IMR-90 (cell line): ENCODE measurements at regions not wholly inside any gene's neighbourhood (a gene's known extent, or its start where the extent isn't known, plus 50 kb on each side); places are given as distances from the start of the nearest gene placed in this dataset.

Experiments used
- ATAC-seq: fragments of 200-7000 bp; cut with Tn5 transposase; 2 replicates; pipeline ENCODE4 v1.9.1; 2020; ENCODE audit warnings: low read depth, mild to moderate bottlenecking, moderate library complexity
- BruUV-seq: library from RNA; stranded (reverse); fragments of 400-500 nt; replicated peaks from 2 replicates; lab custom pipeline; 2021; lab: Mats Ljungman, UMichigan
- CTCF ChIA-PET: fragments of 300-600 bp; formaldehyde crosslinking; extraction: SDS; loops from one replicate; lab custom pipeline; 2021; ENCODE audit warnings: antibody characterized with exemption; lab: Yijun Ruan, JAX
- POLR2A ChIA-PET: fragments of 300-600 bp; sonication (Branson Sonifier 250); formaldehyde crosslinking; loops from one replicate; lab custom pipeline; 2022; ENCODE audit warnings: antibody characterized with exemption; ENCODE audit not compliant: unreplicated experiment; lab: Charles Lee
- DNase-seq: peaks from one replicate; pipeline ENCODE4 v3.0.0; 2013
- H2AFZ ChIP-seq: replicated peaks from 2 replicates; pipeline ENCODE3; 2013; ENCODE audit warnings: low read length, mild to moderate bottlenecking; ENCODE audit not compliant: poor library complexity
- H2AK5ac ChIP-seq: 2 replicates; pipeline ENCODE4 v1.6.1; 2013; ENCODE audit warnings: low read depth, low read length, inconsistent platforms
- H2AK9ac ChIP-seq: replicated peaks from 2 replicates; pipeline ENCODE3; 2013; ENCODE audit warnings: mild to moderate bottlenecking, low read depth, low read length, moderate library complexity; ENCODE audit not compliant: poor library complexity
- H2BK120ac ChIP-seq: 2 replicates; pipeline ENCODE4 v1.6.1; 2013; ENCODE audit warnings: low read depth, low read length, inconsistent platforms
- H2BK15ac ChIP-seq: 3 replicates; pipeline ENCODE4 v1.6.1; 2013; ENCODE audit warnings: low read depth, low read length, inconsistent platforms
- H2BK20ac ChIP-seq: 2 replicates; pipeline ENCODE4 v1.6.1; 2013; ENCODE audit warnings: low read depth, mild to moderate bottlenecking, inconsistent platforms, low read length, moderate library complexity
- H2BK5ac ChIP-seq: 2 replicates; pipeline ENCODE4 v1.6.1; 2013; ENCODE audit warnings: mild to moderate bottlenecking, low read depth, low read length, inconsistent platforms; ENCODE audit not compliant: poor library complexity, severe bottlenecking
- H3K14ac ChIP-seq: replicated peaks from 2 replicates; pipeline ENCODE4 v1.6.1; 2013; ENCODE audit warnings: low read depth, low read length, inconsistent platforms
- H3K18ac ChIP-seq: 2 replicates; pipeline ENCODE4 v1.6.1; 2013; ENCODE audit warnings: low read depth, low read length, control low read depth
- H3K23ac ChIP-seq: 2 replicates; pipeline ENCODE4 v1.6.1; 2013; ENCODE audit warnings: low read depth, low read length, inconsistent platforms
- H3K27ac ChIP-seq: 2 replicates; pipeline ENCODE4 v1.5.1; 2013; ENCODE audit warnings: mild to moderate bottlenecking, control low read depth, low read length; ENCODE audit not compliant: insufficient read depth
- H3K27me3 ChIP-seq: 2 replicates; pipeline ENCODE4 v1.6.1; 2013; ENCODE audit warnings: low read length; ENCODE audit not compliant: control insufficient read depth, insufficient read depth
- H3K36me3 ChIP-seq: 2 replicates; pipeline ENCODE4 v1.6.1; 2013; ENCODE audit warnings: low read length, mixed read lengths; ENCODE audit not compliant: control insufficient read depth, insufficient read depth
- H3K4ac ChIP-seq: 2 replicates; pipeline ENCODE4 v1.6.1; 2013; ENCODE audit warnings: low read depth, low read length, inconsistent platforms
- H3K4me1 ChIP-seq: 2 replicates; pipeline ENCODE4 v1.6.1; 2013; ENCODE audit warnings: low read length, mixed read lengths; ENCODE audit not compliant: control insufficient read depth, insufficient read depth
- H3K4me2 ChIP-seq: 2 replicates; pipeline ENCODE4 v1.6.1; 2013; ENCODE audit warnings: low read depth, mild to moderate bottlenecking, control low read depth, low read length, moderate library complexity
- H3K4me3 ChIP-seq: 2 replicates; pipeline ENCODE4 v1.5.1; 2013; ENCODE audit warnings: low read depth, mild to moderate bottlenecking, control low read depth, low read length, moderate library complexity; ENCODE audit not compliant: insufficient read depth
- H3K56ac ChIP-seq: 2 replicates; pipeline ENCODE4 v1.6.1; 2013; ENCODE audit warnings: low read length, inconsistent platforms; ENCODE audit not compliant: insufficient read depth; ENCODE audit errors: extremely low read depth
- H3K79me1 ChIP-seq, 2 experiments: 2 replicates each; pipeline ENCODE4 v1.6.1; 2013; ENCODE audit warnings: low read length in 2 of 2, inconsistent platforms in 1 of 2, low read depth in 1 of 2
- H3K9ac ChIP-seq: 2 replicates; pipeline ENCODE4 v1.6.1; 2013; ENCODE audit warnings: low read depth, low read length, control low read depth
- H3K9me1 ChIP-seq: 2 replicates; pipeline ENCODE4 v1.6.1; 2013; ENCODE audit warnings: low read length, inconsistent platforms; ENCODE audit not compliant: insufficient read depth
- H3K9me3 ChIP-seq: 2 replicates; pipeline ENCODE4 v1.6.1; 2013; ENCODE audit warnings: low read length; ENCODE audit not compliant: control insufficient read depth, insufficient read depth
- H4K20me1 ChIP-seq: 2 replicates; pipeline ENCODE4 v1.6.1; 2013; ENCODE audit warnings: low read length, inconsistent platforms; ENCODE audit not compliant: insufficient read depth
- H4K5ac ChIP-seq: 2 replicates; pipeline ENCODE4 v1.6.1; 2013; ENCODE audit warnings: mild to moderate bottlenecking, low read depth, low read length, control low read depth
- H4K8ac ChIP-seq, 2 experiments: 2 replicates each; pipeline ENCODE4 v1.6.1; 2013; ENCODE audit warnings: low read depth in 2 of 2, low read length in 2 of 2, control low read depth in 1 of 2, inconsistent platforms in 1 of 2
- H4K91ac ChIP-seq: 2 replicates; pipeline ENCODE4 v1.6.1; 2013; ENCODE audit warnings: low read depth, low read length, inconsistent platforms; ENCODE audit not compliant: insufficient read depth
- BHLHE40 ChIP-seq: fragments of 150-350 bp; IDR thresholded peaks from 2 replicates; pipeline ENCODE4 v1.6.1; 2016; ENCODE audit warnings: mild to moderate bottlenecking, low read depth, low read length
- CEBPB ChIP-seq: IDR thresholded peaks from 2 replicates; pipeline ENCODE4 v1.6.1; 2012; ENCODE audit warnings: low read depth, low read length, improper control_type of control experiment
- ELK1 ChIP-seq: fragments of 150-350 bp; IDR thresholded peaks from 2 replicates; pipeline ENCODE4 v1.6.1; 2016; ENCODE audit warnings: low read depth, mild to moderate bottlenecking, low read length, moderate library complexity, borderline replicate concordance
- FOS ChIP-seq: fragments of 150-350 bp; IDR thresholded peaks from 2 replicates; pipeline ENCODE4 v1.6.1; 2016; ENCODE audit warnings: low read depth, low read length
- MAFK ChIP-seq: IDR thresholded peaks from 2 replicates; pipeline ENCODE4 v1.6.1; 2012; ENCODE audit warnings: low read depth, low read length, improper control_type of control experiment
- MAZ ChIP-seq: IDR thresholded peaks from 2 replicates; pipeline ENCODE4 v1.6.1; 2012; ENCODE audit warnings: low read depth, mild to moderate bottlenecking, low read length, improper control_type of control experiment, moderate library complexity, borderline replicate concordance
- MXI1 ChIP-seq: IDR thresholded peaks from 2 replicates; pipeline ENCODE4 v1.6.1; 2012; ENCODE audit warnings: low read depth, mild to moderate bottlenecking, low read length, moderate library complexity, borderline replicate concordance
- NFE2L2 ChIP-seq: fragments of 150-350 bp; IDR thresholded peaks from 2 replicates; pipeline ENCODE4 v1.6.1; 2016; ENCODE audit warnings: low read depth, mild to moderate bottlenecking, low read length
- POLR2A ChIP-seq: IDR thresholded peaks from 2 replicates; pipeline ENCODE4 v1.6.1; 2012; ENCODE audit warnings: mild to moderate bottlenecking, low read depth, low read length
- RAD21 ChIP-seq: IDR thresholded peaks from 2 replicates; pipeline ENCODE4 v1.6.1; 2012; ENCODE audit warnings: low read length, improper control_type of control experiment
- RCOR1 ChIP-seq: IDR thresholded peaks from 2 replicates; pipeline ENCODE4 v1.6.1; 2012; ENCODE audit warnings: mild to moderate bottlenecking, low read length, improper control_type of control experiment; ENCODE audit not compliant: insufficient replicate concordance
- WGBS, 2 experiments: methylation state at CpG; one replicate each; pipeline versions ENCODE4 v1.1.5 to v1.1.7; 2013; ENCODE audit warnings: missing lambda C conversion rate in 2 of 2; ENCODE audit not compliant: insufficient read length in 1 of 2; ENCODE audit errors: extremely low coverage in 2 of 2; 5-methylcytosine and 5-hydroxymethylcytosine counted together
- dilution Hi-C: fragments of 300-500 bp; cut with HindIII; formaldehyde crosslinking; loops from one replicate; pipeline ENCODE4 v1.14.3; 2018; ENCODE audit warnings: low sequenced_read_pairs; ENCODE audit not compliant: unreplicated experiment
- in situ Hi-C: fragments of 300-500 bp; cut with MboI; formaldehyde crosslinking; loops from 3 replicates; pipeline ENCODE4 v1.14.3; 2019; ENCODE audit warnings: low sequenced_read_pairs, inconsistent platforms, mixed read lengths
- intact Hi-C: fragments of 100-400 bp; cut with micrococcal nuclease; formaldehyde crosslinking; loops from 2 replicates; pipeline ENCODE4 v1.10.0; 2022

DNA sequence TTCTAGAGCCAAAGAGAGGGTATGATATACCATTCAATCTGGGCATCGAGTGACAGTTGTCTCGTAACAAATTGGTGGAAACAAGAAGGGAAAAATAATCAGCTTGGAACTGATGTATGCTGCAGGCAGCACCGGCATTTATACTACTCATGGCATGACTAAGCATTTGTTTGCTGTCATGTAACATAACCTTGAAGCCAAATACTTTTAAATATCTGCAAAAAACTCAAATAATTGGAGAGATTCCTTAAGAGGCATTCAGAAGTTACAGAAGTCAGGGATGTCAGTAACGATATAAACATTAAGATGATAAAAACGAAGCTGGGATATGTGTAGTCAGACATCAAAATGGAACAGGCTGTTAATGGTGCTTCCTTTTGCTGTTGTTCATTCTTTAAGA lies 157.3 kb upstream of the MMADHC start:
- Histone ChIP-seq H4K5ac (peak overlapping the region; percentile 92), H2AK9ac (no peak overlapping the region), H2BK5ac (peak overlapping the region; percentile 99), H3K9ac (peak overlapping the region; percentile 41; the same call in 1 of the 2 replicates), H2BK20ac (peak overlapping the region; percentile 78), H4K91ac (peak overlapping the region; percentile 43), H3K27me3 (no peaks in the 10 kb centered on the region), H3K79me1 (peaks cover 0 to 8% of the 10 kb centered on the region in 2 experiments; a peak in 2 of 4 replicates), H2BK120ac (peak overlapping the region; percentile 88), H3K14ac (peak overlapping the region; percentile 24), H2BK15ac (peak overlapping the region; percentile 16; the same call in 2 of the 3 replicates), H3K4ac (peak overlapping the region; percentile 22; the same call in 1 of the 2 replicates), H2AFZ (no peak overlapping the region), H3K23ac (peak overlapping the region; percentile 67; the same call in 1 of the 2 replicates), H3K9me3 (no peaks in the 10 kb centered on the region), H3K27ac (peak overlapping the region; percentile 92; the same call in 1 of the 2 replicates), H4K8ac (peak overlapping the region; percentile 8 to 78; a peak in 3 of 4 replicates), H3K18ac (peak overlapping the region; percentile 98), H3K4me2 (peak overlapping the region; percentile 88), H3K36me3 (no peaks in the 10 kb centered on the region), H4K20me1 (no peaks in the 10 kb centered on the region), H3K4me1 (peaks cover 29% of the 10 kb centered on the region), H3K9me1 (peaks cover 10% of the 10 kb centered on the region), H2AK5ac (peak overlapping the region; percentile 21; the same call in 1 of the 2 replicates), H3K4me3 (no peak overlapping the region; the same call in 1 of the 2 replicates), H3K56ac (peak overlapping the region; percentile 82)
- in situ Hi-C loops (loop anchor here (25.0 kb wide), 1 partner anchor 717 kb away; no protein-coding TSS in a partner anchor), intact Hi-C loops (loop anchor here (2.0 to 10.0 kb wide), 6 partner anchors 114 to 1490 kb away; no protein-coding TSS in a partner anchor), dilution Hi-C loops (no loop called here)
- ChIA-PET POLR2A (interaction anchor here (0.6 kb wide), 1 partner anchor 11 kb away, joined by 4 read pairs; no protein-coding TSS in a partner anchor), CTCF (interaction anchor here (1.6 kb wide), 1 partner anchor 147 kb away, joined by 4 read pairs; no protein-coding TSS in a partner anchor)
- ATAC-seq, result peak; percentile 46
- no peak for TF ChIP-seq RCOR1
- TF ChIP-seq POLR2A, result no peak; the same call in 1 of the 2 replicates
- TF ChIP-seq RAD21, result no peak
- no peak for TF ChIP-seq BHLHE40
- no peak for TF ChIP-seq CEBPB
- TF ChIP-seq FOS, result peak; percentile 22; the same call in 1 of the 2 replicates
- TF ChIP-seq MAFK, result peak; percentile 69
- no peak for TF ChIP-seq ELK1
- TF ChIP-seq MXI1, result no peak
- peak; percentile 96 for TF ChIP-seq NFE2L2
- no peak for TF ChIP-seq MAZ
- peak; percentile 78 for DNase-seq
- no TSS peak for BruUV-seq
- no CpG with 5 or more reads among the region's 5 CpGs for WGBS, 2 experiments
